ENCODE measurements at regions not wholly inside any gene's neighbourhood (a gene's known extent, or its start where the extent isn't known, plus 50 kb on each side); places are given as distances from the start of the nearest gene placed in this dataset.

DNA sequence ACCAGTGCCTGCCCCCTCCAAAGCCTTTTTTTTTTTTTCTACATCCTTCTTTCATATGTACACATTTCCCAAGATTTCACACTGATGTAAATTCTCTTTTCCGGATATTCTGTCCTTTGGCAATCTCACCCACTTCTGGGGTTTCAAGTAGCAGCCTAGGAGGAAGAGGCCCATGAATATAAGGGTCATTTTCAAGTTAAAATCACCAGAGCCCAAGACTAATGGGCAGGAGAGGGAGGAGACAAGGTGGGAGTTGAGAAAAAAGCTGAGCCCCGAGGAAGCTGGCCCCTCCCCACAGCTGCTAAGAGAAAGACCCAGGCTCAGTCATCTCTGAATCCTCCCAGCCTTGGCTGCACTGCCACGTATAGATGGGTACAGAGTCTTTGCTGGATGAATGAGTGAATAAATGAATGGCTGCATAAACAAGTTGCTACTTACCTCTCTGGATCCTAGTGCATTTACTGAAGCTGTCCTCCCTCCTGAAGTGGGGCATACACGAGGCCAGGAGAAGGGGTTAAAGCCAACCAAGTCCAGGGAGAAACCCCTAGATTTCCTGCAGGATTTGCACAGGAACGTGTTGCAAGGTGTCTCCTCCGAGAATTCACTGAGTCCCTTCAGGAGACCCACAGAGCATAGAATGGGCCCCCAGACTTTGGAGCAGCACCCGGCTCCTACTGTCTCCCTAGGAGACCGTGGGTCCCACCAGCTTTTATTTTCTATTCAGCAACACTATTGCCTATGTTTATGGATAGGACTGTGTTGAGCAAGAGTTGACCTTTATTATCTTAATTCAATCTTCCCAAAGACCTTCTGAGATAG lies 100.8 kb upstream of the LIPC start:
- no peak overlapping the region for H3K4me3 ChIP-seq (replicated peaks; ENCODE audit: low read depth, low read length)
- TF ChIP-seq, protein P1, sequence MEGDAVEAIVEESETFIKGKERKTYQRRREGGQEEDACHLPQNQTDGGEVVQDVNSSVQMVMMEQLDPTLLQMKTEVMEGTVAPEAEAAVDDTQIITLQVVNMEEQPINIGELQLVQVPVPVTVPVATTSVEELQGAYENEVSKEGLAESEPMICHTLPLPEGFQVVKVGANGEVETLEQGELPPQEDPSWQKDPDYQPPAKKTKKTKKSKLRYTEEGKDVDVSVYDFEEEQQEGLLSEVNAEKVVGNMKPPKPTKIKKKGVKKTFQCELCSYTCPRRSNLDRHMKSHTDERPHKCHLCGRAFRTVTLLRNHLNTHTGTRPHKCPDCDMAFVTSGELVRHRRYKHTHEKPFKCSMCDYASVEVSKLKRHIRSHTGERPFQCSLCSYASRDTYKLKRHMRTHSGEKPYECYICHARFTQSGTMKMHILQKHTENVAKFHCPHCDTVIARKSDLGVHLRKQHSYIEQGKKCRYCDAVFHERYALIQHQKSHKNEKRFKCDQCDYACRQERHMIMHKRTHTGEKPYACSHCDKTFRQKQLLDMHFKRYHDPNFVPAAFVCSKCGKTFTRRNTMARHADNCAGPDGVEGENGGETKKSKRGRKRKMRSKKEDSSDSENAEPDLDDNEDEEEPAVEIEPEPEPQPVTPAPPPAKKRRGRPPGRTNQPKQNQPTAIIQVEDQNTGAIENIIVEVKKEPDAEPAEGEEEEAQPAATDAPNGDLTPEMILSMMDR (IDR thresholded peaks at IDR 0.05; ENCODE audit: low read depth, low read length, missing control alignments) = no peak
- DNase-seq (ENCODE audit: extremely low read depth, low read depth) = no peak

DNA sequence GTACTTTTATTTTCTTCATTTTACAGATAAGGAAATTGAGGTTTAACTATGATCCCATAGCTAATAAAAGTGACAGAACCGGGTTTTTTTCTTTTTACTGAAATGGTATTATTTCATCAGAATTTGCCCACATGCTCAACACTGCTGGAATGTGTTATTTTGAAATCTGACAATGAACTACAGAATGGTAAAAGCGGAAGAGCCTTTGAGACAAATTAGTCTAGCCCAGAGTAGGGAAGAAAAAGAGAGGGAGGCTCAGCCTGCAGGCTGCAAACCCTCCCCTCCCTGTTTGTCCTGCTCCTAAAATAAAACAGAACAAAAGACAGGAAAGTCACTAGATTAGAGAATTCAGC lies 100.3 kb upstream of the LIPC start:
- no peak overlapping the region for H3K4me3 ChIP-seq (replicated peaks; ENCODE audit: low read depth, low read length)
- DNase-seq (ENCODE audit: extremely low read depth, low read depth) = no peak
- TF ChIP-seq, protein P1 (IDR thresholded peaks at IDR 0.05; ENCODE audit: low read depth, low read length, missing control alignments) = no peak

DNA sequence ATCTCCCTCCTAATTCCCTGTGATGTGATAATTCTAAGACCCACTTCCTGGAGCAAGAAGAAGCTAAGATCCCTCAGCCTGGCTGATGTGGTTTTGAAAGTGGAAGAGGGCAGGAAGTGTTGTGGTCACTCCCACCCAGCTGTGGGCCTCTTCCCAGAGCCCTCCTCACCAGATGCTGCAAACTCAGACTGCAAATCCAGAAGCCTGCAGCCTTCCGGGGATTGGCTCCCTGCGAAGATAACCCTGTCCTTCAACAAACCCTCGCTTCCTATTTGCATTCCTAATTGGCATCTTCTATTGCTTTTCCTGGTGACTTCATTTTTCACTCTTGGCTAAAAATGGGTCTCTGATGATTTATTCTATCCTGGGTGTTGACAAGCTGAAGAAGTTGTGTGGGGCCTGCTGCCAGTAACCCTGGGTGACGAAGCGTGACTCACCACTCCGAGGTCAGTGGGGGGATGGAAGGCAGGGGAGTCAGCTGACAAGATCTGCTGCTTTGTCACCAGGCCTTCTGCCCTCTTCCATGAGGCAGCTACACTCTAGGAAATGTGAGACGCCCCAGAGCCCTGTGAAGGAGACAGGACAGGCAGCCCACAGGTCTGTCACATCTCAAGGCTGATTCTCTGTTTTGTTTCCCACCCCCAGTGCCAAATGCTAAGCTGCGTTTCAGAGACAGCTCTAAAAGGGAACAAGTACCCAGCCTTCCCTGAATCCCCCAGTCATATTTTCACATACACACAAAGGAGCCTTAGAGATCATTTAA lies 99.7 kb upstream of the LIPC start:
- TF ChIP-seq, protein P1 (IDR thresholded peaks at IDR 0.05; ENCODE audit: low read depth, low read length, missing control alignments) = no peak
- peak; percentile 100 for DNase-seq (ENCODE audit: extremely low read depth, low read depth)
- H3K4me3 ChIP-seq (replicated peaks; ENCODE audit: low read depth, low read length) = no peak overlapping the region

DNA sequence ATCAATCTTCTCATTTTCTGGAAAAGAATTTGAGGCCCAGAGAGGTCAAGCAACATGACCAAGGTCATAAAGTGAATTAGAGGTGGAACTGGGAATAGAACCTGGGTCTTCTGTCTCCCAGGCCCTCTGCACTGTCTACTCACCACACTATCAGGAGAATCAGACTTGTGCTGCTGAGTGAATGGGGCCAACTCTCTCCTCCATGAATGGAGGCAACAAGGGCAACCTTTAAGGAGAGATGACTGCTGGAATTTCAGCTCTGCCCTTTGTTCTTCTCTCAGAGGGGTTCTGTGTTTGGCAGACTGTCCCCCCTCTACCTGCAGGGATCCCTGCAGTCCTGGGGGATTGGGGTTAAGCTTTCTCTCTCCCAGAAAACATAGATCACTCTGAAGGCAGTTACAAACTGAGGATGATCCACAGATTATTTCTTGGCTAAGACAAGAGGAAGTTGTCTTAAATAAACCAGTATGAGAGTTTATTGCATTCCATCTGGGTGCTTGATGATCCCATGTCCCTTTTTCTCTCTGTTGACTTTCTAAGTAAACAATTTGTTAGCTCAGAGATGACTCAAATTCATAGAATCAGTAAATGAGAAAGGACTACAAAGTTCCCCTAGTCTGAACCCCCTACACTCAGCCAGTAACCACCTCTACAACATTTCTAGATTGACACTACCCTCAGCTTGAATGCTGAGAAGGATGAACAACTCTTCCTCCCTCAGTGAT lies 99.0 kb upstream of the LIPC start:
- H3K4me3 ChIP-seq (replicated peaks; ENCODE audit: low read depth, low read length) = no peak overlapping the region
- TF ChIP-seq, protein P1 (IDR thresholded peaks at IDR 0.05; ENCODE audit: low read depth, low read length, missing control alignments) = no peak
- DNase-seq (ENCODE audit: extremely low read depth, low read depth) = peak; percentile 55

DNA sequence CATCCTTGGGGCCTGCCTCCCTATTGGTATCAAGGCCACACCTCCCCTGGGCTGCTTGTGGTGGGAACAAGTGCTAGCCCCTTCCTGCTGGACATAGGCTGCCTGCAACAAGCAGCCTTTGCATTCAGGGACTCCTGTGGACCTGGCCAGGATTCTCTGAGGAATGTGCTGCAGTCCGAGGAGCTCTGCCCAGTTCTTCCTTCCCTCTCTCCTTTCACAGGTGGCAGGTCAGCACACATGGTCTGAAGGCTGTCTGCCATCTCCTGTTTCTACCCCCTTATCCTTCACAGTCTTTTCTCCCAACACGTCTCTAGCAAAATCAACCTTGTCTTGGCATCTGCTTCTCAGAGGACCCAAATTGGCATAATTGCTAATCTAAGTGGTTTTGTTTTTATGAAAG lies 97.0 kb upstream of the LIPC start:
- no peak overlapping the region for H3K4me3 ChIP-seq (replicated peaks; ENCODE audit: low read depth, low read length)
- no peak for DNase-seq (ENCODE audit: extremely low read depth, low read depth)
- TF ChIP-seq, protein P1 (IDR thresholded peaks at IDR 0.05; ENCODE audit: low read depth, low read length, missing control alignments) = no peak

DNA sequence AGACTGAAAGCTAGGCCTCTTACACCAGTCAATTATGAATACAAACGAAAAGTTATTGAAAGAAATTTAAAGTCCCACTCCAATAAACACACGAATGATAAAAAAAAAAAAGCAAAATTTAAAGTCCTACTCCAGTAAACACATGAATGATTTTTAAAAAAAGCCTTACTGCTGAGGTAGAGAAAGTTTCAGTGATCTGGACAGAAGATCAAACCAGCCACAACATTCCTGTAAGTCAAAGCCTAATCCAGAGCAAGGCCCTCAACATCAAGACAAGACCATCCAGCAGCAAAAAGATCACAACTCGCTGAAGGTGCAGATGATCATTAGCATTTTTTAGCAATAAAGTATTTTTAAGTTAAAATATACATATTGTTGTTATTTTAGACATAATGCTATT lies 95.6 kb upstream of the LIPC start:
- no peak for DNase-seq (ENCODE audit: extremely low read depth, low read depth)
- TF ChIP-seq, protein P1 (IDR thresholded peaks at IDR 0.05; ENCODE audit: low read depth, low read length, missing control alignments) = no peak
- H3K4me3 ChIP-seq (replicated peaks; ENCODE audit: low read depth, low read length) = no peak overlapping the region

All from HFF-Myc (cell line).